ENCODE measurements at regions not wholly inside any gene's neighbourhood (a gene's known extent, or its start where the extent isn't known, plus 50 kb on each side); places are given as distances from the start of the nearest gene placed in this dataset.

GRCh38 chr6:43861212-43861894 is 91.3 kb downstream of the VEGFA start:
- no peak for DNase-seq

DNA sequence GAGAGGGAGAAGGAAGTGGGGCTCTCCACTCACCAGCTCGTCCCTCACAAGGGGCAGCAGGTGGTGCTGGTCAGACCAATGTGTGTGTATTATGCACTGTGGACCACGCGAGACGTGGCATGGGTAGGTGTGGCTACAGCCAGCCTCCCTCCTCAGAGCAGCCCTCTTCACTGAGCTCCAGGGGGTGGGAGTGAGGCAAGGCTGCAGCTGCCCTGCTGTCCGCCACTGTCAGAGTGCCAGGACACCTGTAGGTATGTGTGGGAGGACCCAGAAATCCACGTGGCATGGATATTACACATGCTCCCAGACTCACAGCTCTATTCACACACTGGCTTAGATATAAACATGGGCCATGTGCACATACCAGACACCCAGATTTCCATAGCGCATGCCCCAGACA is 90.3 kb downstream of the VEGFA start:
- DNase-seq, result no peak

DNA sequence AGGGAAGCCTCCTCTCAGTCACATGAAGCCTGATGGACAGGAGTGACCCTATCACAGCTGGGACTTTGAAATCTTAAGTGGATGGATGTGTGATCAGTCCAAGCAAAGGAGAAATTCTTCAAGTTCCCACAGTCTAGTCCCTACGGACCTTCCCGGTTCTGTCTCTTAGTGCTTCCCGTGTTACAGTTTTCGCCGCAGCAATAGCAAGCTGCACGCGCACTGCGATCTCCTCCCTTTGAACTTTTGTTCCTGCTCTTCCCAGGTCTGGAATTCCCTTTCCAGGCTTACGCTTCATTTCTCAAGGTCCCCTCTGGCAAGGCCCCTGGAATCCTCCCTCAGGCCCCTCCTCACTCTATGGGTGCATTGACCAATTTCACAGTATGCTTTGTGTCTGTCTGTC is 89.2 kb downstream of the VEGFA start:
- DNase-seq, result no peak

GRCh38 chr6:43858161-43859153 is 88.4 kb downstream of the VEGFA start:
- no peak for DNase-seq

DNA sequence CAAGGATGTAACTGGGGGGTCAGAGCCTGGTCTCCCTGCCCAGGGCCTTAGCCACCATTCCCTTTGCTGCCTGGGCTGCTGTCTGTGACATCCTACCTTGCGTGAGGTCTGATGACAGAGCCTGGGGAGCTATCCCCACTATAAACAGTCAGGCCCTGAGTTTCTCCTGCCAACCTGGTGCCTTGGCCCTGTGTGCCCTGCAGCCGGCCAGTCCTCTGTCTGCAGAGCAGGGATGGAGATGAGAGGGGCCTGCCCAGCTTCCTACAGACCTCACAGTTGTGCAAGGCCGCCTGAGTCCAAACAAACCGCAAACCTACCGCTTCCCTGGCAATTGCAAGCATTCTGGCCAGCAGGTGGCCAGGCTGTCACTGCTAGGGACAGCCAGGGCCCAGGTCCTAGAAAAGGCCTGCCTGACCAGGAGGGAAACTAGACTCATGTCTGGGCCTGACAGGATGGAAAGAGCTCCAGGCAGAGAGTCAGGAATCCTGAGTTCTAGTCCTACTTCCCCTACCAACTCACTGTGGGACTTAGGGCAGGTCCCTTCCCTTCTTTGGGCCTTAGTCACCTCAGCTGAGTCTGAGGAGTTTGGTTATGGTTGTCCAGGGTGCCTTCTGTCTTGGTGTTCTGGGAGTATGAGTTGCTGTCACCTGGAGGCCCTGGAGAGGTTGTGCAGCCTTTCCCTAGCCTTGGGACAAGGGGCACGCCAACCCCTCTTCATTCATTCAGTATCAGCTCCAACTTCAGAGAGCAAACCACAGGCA is 86.2 kb downstream of the VEGFA start:
- no peak for DNase-seq

- no peak for DNase-seq
Measured at GRCh38 chr6:43855247-43855646, 85.2 kb downstream of the VEGFA start.

- DNase-seq, result no peak
Measured at GRCh38 chr6:43853066-43853650, 83.1 kb downstream of the VEGFA start.

DNA sequence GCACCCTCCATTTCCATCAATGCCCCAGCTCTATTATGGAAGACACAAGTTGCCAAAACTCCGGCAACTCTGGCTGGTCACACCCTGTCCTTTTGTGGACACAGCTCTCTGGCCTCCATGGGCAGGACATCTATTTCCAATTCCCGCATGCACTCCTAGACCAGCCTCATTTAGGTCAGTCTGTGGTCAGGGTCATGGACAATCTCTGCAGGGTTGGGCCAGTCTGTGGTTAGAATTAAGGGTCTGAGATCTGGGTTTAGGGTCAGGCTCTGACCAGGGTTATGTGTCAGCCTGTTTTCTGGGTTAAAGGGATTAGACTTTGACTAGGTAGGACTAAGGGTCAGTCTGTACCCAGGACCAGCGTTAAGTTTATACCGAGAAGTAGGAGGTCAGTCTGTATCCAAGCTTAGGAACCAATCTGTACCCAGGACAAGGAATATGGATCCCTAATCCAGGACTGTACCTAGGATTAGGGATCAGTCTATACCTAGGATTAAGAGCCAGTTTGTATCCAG is 82.4 kb downstream of the VEGFA start:
- no peak for DNase-seq

DNA sequence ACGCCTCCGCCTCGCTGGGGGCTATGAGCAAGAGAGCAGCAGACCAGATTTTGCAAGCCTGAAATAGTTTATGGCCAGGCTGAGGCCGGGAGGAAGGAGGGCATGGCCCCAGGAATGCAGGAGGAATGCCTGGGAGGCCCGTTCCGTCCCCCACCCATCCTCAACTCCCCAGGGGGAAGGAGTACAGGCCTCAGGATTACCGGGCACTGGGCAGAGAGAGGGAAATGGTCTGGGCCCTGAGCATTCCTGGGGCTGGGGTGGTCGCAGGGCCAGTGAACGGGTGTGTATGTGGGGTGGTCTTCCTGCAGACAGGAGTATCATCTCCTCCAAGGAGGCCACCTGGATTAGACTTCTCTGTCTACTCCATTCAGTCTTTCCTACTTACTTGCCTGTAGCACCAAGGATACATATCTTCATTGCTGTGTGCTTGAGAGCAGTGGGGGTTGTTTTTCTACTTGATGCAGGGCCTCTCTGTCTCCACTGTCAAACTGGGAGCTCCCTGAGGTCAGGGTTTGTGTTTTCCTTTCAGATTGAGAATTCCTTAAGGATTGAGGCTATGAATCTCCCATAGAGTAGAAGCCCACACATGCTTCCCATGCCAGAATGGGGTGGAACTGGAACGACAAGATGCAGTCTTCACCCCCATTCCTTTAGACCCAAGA is 81.3 kb downstream of the VEGFA start:
- no peak for DNase-seq

DNA sequence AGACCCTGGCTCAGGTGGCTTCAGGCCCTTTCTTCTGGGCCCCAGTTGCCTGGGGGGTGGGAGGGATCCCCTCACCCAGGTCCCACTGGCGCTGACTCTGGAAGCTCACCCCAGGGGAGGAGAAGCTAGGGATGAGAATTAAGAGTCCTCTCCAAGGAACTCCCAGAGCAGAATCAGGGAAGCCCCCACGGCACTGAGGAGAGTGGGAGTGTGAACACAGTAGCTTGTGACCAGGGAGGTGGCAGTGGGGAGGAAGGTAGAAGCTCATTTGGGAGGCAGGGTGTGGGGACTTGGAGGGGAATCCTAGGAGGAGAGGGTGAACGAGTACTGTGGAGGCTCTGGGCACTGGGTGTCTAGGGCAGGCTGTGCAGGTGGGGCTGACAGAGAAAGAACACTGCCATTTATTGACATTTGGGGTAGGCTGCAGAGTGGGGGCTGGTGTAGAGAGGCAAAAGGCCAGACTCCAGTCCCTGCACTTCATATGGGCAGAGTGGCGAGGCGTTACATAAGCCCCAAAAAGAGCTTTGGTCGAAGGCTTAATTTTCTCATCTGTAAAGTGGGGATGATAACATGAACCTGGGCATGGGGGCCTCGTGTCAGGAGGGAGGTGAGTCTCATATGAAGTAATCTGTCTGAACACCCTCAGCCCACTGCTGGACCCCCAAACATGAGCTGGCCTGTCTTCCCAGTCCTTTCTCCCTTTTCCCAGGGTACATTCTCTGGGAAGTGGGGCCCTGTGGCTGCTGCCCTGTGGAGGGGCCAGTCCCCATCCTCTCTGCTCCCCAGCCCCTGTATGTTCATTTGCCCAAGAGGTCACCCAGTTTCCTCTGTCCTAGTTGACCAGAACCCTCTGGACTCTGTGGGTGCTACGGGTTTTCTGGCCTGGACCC is 80.5 kb downstream of the VEGFA start:
- DNase-seq, result no peak

DNA sequence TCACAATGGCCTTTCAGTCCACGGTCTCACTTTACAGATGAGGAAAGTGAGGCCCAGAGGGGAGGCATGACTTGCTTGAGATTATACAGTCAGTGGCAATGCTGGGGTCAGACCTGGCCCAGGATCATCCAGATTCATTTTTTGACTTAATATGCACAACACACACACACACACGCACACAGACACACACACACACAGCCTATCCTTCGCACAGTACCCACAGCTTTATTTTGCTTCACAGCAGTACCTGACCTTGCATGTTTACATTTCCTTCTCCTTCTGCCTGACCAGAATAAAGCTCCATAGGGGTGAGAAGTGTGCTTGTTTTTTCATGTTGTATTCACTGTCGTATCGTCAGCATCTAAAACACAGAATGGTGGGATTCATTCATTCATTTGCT is 79.8 kb downstream of the VEGFA start:
- DNase-seq, result no peak

DNA sequence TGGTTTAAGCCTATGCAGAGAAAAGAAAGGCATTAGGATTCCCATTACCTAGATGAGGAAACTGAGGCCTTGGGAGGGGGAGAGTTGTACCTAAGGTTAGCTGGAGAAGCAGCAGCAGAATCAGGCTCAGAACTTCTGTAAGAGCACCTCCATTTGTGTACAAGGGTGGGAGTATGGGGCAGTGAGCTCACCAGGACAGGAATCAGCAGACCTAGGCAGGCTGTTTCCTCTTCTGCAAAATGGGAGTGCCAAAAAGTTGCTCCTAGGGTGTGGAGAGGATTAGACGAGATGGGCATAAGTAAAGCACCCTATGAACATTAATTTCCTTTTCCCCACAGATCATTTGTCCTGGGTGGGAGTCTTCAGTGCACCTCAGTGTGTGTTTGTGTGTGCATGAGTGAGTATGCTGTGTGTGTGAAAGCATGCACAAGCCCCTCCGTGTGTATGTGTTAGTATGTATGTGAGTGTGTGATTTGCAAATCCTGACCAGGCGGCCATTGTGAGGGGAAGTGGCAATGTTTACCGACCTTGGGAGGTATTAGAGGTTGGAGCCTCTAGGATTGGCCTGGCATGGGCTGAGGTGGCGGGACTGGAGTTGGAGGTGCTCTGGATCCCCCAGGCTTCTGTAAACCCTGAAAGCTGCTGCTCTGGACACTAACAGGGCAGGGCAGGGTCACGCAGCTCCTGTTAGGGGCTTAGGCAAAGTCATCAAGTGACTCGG is 78.8 kb downstream of the VEGFA start:
- no peak for DNase-seq

DNA sequence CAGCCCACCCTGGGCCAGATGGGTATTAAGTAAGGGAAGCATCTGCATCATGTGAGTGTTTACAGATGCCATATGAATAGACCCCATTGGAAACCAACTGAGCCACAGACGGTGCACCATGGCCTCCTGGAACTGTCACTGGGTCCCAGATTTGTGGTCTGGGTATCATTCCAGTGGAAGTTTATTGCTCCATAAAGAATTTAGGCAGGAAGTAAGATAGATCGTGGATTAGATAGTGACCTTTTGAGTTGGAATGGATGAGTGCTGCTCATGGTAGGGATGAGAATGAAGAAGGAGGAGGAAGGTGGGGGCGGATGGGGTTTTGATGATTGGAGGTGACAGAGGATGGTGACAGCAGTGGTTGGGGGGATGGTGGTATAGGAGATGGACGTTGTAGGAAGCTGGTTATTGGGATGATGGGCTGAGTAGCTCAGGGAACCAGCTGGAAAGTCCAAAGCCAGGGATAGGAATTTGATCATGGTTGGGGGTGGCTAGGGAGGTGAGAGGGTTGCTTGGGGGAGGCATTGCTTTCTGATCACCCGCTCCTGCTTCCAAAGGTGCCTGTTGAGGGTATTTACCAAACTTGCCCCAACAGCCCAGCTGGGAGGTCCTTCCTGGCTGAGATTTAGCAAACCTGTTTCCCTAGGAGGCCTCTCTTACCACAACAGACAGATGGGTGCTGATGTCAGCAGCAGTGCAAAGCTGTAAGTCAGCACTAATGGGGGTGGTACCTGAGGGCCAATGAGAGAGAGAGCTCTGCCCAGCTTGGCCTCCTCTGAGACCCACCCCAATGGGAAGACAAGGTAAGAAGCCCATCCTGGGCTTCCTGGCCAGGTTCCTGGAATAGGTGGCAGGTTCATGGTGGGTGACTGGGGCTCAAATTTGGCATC is 78.0 kb downstream of the VEGFA start:
- DNase-seq, result no peak

DNA sequence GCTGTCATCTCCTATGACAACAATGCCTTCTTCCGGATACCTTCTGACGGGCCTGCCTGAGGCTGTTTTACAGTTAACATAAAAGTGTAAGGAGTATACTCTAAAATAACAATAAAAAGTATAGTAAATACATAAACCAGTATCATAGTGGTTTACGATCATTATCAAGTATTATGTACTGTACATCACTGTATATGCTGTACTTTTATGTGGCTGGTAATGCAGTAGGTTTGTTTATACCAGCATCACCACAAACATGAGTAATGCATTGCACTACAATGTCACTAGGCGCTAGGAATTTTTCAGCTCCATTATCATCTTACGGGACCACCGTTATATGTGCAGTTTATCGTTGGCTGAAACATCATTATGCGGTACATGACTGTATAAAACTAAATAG is 76.5 kb downstream of the VEGFA start:
- no peak for DNase-seq

- no peak for DNase-seq
Measured at GRCh38 chr6:43845646-43846045, 75.6 kb downstream of the VEGFA start.

GRCh38 chr6:43843669-43844171 is 73.7 kb downstream of the VEGFA start:
- DNase-seq, result no peak

DNA sequence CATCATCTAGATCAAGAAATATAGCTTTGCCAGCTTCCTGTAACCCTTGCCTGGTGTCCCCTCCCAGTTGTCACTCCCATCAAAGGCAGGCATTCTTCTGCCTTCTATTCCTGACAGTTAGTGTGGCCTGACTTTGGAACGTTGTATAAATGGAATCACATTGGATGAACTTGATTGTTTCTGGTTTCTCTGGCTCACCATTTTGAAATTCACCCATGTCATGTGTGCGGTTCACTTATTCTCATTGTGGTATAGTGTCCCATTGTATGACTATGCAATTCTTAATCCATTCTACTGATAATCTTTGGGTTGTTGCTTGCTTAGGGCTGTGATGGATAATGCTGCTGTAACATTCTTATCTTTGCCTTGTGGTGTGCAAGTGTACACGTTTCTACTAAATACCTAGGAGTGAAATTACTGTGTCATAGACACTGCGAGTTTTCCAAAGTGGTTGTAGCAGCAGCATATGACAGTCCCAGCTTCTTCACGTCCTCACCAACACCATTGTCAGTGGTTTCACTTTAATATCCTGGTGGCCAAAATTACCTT is 73.2 kb downstream of the VEGFA start:
- DNase-seq, result no peak

DNA sequence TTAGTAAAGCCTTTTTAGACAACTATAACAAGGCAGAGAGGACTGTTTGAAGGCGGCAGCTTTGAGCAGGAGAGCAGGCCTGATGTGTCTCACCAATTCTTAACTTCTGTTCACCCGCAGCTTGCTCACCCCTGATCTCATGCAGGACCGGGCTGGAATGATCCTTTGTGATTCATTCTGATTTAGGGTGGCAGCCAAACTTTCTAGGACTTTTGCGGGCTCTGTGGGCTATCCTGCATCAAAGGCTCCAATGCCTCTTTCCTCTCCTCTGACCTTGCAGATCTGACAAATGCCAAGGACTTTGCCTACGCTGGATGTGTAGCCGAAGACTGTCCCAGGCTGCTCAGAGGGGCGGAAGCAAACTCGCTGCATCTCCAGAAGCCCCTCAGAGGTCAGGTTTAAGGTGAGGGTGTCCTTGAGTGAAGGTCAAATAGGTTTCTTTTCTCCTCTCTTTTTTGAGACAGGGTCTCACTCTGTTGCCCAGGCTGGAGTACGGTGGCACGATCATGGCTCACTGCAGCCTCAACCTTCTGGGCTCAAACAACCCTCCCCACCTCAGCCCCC is 72.3 kb downstream of the VEGFA start:
- no peak for DNase-seq

Measured in NCI-H2029 (cell line).